MM.1S (cell line): ENCODE measurements at regions not wholly inside any gene's neighbourhood (a gene's known extent, or its start where the extent isn't known, plus 50 kb on each side); places are given as distances from the start of the nearest gene placed in this dataset.

ENCODE experiments used
- DNase-seq: peaks from one replicate; pipeline ENCODE4 v3.0.0-alpha.2; 2015
- H2AFZ ChIP-seq: fragments of 300-600 bp; sonication (generic); 2 replicates; pipeline ENCODE4 v1.6.0; 2016; ENCODE audit warnings: antibody characterized with exemption, low read length
- H3F3A ChIP-seq: fragments of 300-600 bp; sonication (generic); 2 replicates; pipeline ENCODE4 v1.6.1; 2016; ENCODE audit warnings: mild to moderate bottlenecking, antibody characterized with exemption, low read length, moderate library complexity, mixed read lengths; ENCODE audit not compliant: insufficient read depth
- H3K27ac ChIP-seq: fragments of 300-600 bp; sonication (generic); 2 replicates; pipeline ENCODE4 v1.5.1; 2016; ENCODE audit warnings: mild to moderate bottlenecking, low read length
- H3K27me3 ChIP-seq: fragments of 300-600 bp; sonication (generic); replicated peaks from 2 replicates; pipeline ENCODE4 v1.6.0; 2016; ENCODE audit warnings: low read length; ENCODE audit not compliant: insufficient read depth
- H3K36me3 ChIP-seq: fragments of 300-600 bp; sonication (generic); replicated peaks from 2 replicates; pipeline ENCODE4 v1.6.1; 2016; ENCODE audit warnings: mild to moderate bottlenecking, low read length, mixed read lengths; ENCODE audit not compliant: insufficient read depth
- H3K4me1 ChIP-seq: fragments of 300-600 bp; sonication (generic); 2 replicates; pipeline ENCODE4 v1.6.1; 2016; ENCODE audit warnings: low read length, mixed read lengths
- H3K4me2 ChIP-seq: fragments of 300-600 bp; sonication (generic); 2 replicates; pipeline ENCODE4 v1.6.0; 2016; ENCODE audit warnings: low read depth, low read length
- H3K4me3 ChIP-seq: fragments of 300-600 bp; sonication (generic); 2 replicates; pipeline ENCODE4 v1.5.1; 2016; ENCODE audit warnings: low read length, mixed read lengths
- H3K79me2 ChIP-seq: fragments of 300-600 bp; sonication (generic); 2 replicates; pipeline ENCODE4 v1.6.1; 2016; ENCODE audit warnings: mixed run types, low read length, mixed read lengths
- H3K9ac ChIP-seq: fragments of 300-600 bp; sonication (generic); 2 replicates; pipeline ENCODE4 v1.6.1; 2016; ENCODE audit warnings: low read length, mixed read lengths
- H3K9me2 ChIP-seq: fragments of 300-600 bp; sonication (generic); replicated peaks from 2 replicates; pipeline ENCODE4 v1.6.1; 2016; ENCODE audit warnings: mild to moderate bottlenecking, low read length, mixed read lengths; ENCODE audit not compliant: insufficient read depth
- H3K9me3 ChIP-seq: fragments of 300-600 bp; sonication (generic); replicated peaks from 2 replicates; pipeline ENCODE4 v1.6.1; 2016; ENCODE audit warnings: mild to moderate bottlenecking, low read length, mixed read lengths; ENCODE audit not compliant: insufficient read depth
- H4K20me1 ChIP-seq: fragments of 300-600 bp; sonication (generic); 2 replicates; pipeline ENCODE4 v1.6.1; 2016; ENCODE audit warnings: mild to moderate bottlenecking, low read length, moderate library complexity, mixed read lengths; ENCODE audit not compliant: insufficient read depth
- CTCF ChIP-seq: fragments of 300-600 bp; sonication (generic); IDR thresholded peaks from 2 replicates; pipeline ENCODE4 v1.5.1; 2016; ENCODE audit warnings: antibody characterized with exemption, low read length, mixed read lengths
- EZH2 ChIP-seq: fragments of 300-600 bp; sonication (generic); optimal IDR thresholded peaks from 2 replicates; pipeline ENCODE3; 2017; ENCODE audit warnings: low read depth, mild to moderate bottlenecking, antibody characterized with exemption, low read length, mixed read lengths
- EZH2phosphoT487 ChIP-seq: fragments of 300-600 bp; sonication (generic); IDR thresholded peaks from 2 replicates; pipeline ENCODE4 v1.6.1; 2018; ENCODE audit warnings: antibody characterized with exemption, low read length

GRCh38 chr5:20300110-20300509, 312.1 kb upstream of the CDH18 start:
- Histone ChIP-seq H3K4me3 (no peak overlapping the region), H3K4me2 (no peak overlapping the region), H3K79me2 (no peaks in the 10 kb centered on the region), H3K27me3 (no peaks in the 10 kb centered on the region), H3K4me1 (no peaks in the 10 kb centered on the region), H3K9me2 (no peaks in the 10 kb centered on the region), H3F3A (no peaks in the 10 kb centered on the region), H4K20me1 (no peaks in the 10 kb centered on the region), H3K9me3 (no peaks in the 10 kb centered on the region), H3K36me3 (no peaks in the 10 kb centered on the region), H3K27ac (no peak overlapping the region), H2AFZ (no peak overlapping the region), H3K9ac (no peak overlapping the region)
- no peak for TF ChIP-seq EZH2phosphoT487
- TF ChIP-seq EZH2, result no peak
- TF ChIP-seq CTCF, result no peak
- DNase-seq, result no peak

- Histone ChIP-seq H3F3A (no peaks in the 10 kb centered on the region), H3K79me2 (no peaks in the 10 kb centered on the region), H3K9me2 (no peaks in the 10 kb centered on the region), H4K20me1 (no peaks in the 10 kb centered on the region), H3K9me3 (no peaks in the 10 kb centered on the region), H3K4me1 (no peaks in the 10 kb centered on the region), H3K36me3 (no peaks in the 10 kb centered on the region; the same call in 1 of the 2 replicates), H3K9ac (no peak overlapping the region), H3K4me2 (no peak overlapping the region), H2AFZ (no peak overlapping the region), H3K4me3 (no peak overlapping the region), H3K27ac (no peak overlapping the region), H3K27me3 (no peaks in the 10 kb centered on the region)
- TF ChIP-seq CTCF (no peak), EZH2phosphoT487 (no peak), EZH2 (no peak)
- no peak for DNase-seq
Observed at GRCh38 chr5:20294696-20295095, 306.7 kb upstream of the CDH18 start.

GRCh38 chr5:20291766-20292165, 303.8 kb upstream of the CDH18 start:
- Histone ChIP-seq H4K20me1 (no peaks in the 10 kb centered on the region), H3K4me2 (no peak overlapping the region), H3K79me2 (no peaks in the 10 kb centered on the region), H3K36me3 (no peaks in the 10 kb centered on the region; the same call in 1 of the 2 replicates), H3F3A (no peaks in the 10 kb centered on the region), H3K9ac (no peak overlapping the region), H2AFZ (no peak overlapping the region), H3K4me3 (no peak overlapping the region), H3K9me3 (no peaks in the 10 kb centered on the region), H3K27ac (no peak overlapping the region), H3K9me2 (no peaks in the 10 kb centered on the region), H3K27me3 (no peaks in the 10 kb centered on the region), H3K4me1 (no peaks in the 10 kb centered on the region)
- DNase-seq, result no peak
- no peak for TF ChIP-seq CTCF
- no peak for TF ChIP-seq EZH2phosphoT487
- TF ChIP-seq EZH2, result no peak
